HEK293 (cell line): ENCODE measurements at regions not wholly inside any gene's neighbourhood (a gene's known extent, or its start where the extent isn't known, plus 50 kb on each side); places are given as distances from the start of the nearest gene placed in this dataset.

Source experiments
- ZNF174 ChIP-seq: fragments of 450-650 bp; formaldehyde crosslinking; IDR thresholded peaks from 2 replicates; pipeline ENCODE4 v1.5.0; 2017; ENCODE audit warnings: missing biosample characterization, mild to moderate bottlenecking, missing genetic modification characterization
- ZNF747 ChIP-seq: fragments of 450-650 bp; formaldehyde crosslinking; IDR thresholded peaks from 2 replicates; pipeline ENCODE4 v1.5.1; 2016; ENCODE audit warnings: missing biosample characterization, missing genetic modification characterization
- ZNF837 ChIP-seq: fragments of 450-650 bp; formaldehyde crosslinking; IDR thresholded peaks from 2 replicates; pipeline ENCODE4 v1.5.1; 2016; ENCODE audit warnings: missing biosample characterization, missing genetic modification characterization
- TF ChIP-seq, protein P1 (sequence below): fragments of 450-650 bp; formaldehyde crosslinking; IDR thresholded peaks from 2 replicates; pipeline ENCODE4 v1.5.1; 2016; ENCODE audit warnings: missing biosample characterization, missing genetic modification characterization, borderline replicate concordance

DNA sequence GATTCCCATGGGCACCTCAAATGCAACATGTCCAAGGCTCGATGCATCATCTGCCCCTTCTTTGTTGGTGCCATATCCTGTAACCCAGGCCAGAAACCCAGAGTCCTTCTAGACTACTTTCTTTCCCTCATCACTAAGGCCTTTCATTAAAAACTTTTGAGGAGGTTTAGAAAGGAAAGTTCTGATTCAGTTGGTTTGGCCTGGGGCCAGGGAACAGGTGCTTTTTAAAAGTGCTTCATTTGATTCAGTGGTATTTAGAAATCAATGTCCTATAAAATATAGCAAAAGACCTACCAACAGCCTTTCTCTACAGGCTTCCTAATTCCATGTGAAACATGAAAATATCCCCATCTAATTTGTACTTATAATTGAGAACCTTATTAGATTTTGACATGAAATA, 341.9 kb upstream of the RORA start:
- TF ChIP-seq ZNF174 (tag by site-specific recombination) (no peak), ZNF837 (no peak), ZNF747 (tag by site-specific recombination) (no peak)
- TF ChIP-seq, protein P1, sequence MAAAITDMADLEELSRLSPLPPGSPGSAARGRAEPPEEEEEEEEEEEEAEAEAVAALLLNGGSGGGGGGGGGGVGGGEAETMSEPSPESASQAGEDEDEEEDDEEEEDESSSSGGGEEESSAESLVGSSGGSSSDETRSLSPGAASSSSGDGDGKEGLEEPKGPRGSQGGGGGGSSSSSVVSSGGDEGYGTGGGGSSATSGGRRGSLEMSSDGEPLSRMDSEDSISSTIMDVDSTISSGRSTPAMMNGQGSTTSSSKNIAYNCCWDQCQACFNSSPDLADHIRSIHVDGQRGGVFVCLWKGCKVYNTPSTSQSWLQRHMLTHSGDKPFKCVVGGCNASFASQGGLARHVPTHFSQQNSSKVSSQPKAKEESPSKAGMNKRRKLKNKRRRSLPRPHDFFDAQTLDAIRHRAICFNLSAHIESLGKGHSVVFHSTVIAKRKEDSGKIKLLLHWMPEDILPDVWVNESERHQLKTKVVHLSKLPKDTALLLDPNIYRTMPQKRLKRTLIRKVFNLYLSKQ (tag by site-specific recombination), result no peak
